Peyer's patch (tissue), 4 donors: ENCODE measurements at regions not wholly inside any gene's neighbourhood (a gene's known extent, or its start where the extent isn't known, plus 50 kb on each side); places are given as distances from the start of the nearest gene placed in this dataset.

Experiments
- CTCF ChIP-seq, 6 experiments: fragments of 450-650 bp in 4 of 6; fragments of 200-600 bp in 2 of 6; sonication (generic) in 1 of 6; IDR thresholded peaks; one replicate each; pipeline ENCODE4 v1.5.1; 2017 to 2019; ENCODE audit warnings: antibody characterized with exemption in 6 of 6, mild to moderate bottlenecking in 3 of 6, moderate library complexity in 1 of 6
- POLR2A ChIP-seq, 2 donors: fragments of 450-650 bp; IDR thresholded peaks; one replicate each; pipeline ENCODE4 v1.5.1; 2017; ENCODE audit warnings: antibody characterized with exemption in 2 of 2, mild to moderate bottlenecking in 2 of 2, moderate library complexity in 2 of 2

DNA sequence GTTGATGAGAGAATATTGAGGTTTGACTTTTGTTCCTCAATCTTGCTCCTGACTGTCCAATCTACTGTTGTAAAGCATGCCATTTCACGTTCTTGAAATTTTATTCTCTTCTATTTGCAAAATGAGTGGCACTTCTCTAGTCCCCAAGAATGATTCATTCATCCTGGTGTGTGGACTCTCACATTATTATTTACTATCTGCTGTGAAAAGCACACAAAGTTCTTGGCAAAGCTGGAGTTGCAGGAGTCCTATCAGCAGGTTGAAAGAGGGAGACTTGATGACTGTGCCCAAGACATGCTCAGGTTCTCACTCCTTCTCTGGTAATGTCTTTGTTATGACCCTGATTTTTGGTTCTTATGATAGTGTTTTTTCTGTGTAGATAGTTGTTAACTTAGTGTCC is 382.6 kb downstream of the DMRTA1 start:
- TF ChIP-seq CTCF (IDR thresholded peaks at IDR 0.05), result no peak
- no peak for TF ChIP-seq POLR2A (IDR thresholded peaks at IDR 0.05)
